ENCODE measurements at regions not wholly inside any gene's neighbourhood (a gene's known extent, or its start where the extent isn't known, plus 50 kb on each side); places are given as distances from the start of the nearest gene placed in this dataset.

DNA sequence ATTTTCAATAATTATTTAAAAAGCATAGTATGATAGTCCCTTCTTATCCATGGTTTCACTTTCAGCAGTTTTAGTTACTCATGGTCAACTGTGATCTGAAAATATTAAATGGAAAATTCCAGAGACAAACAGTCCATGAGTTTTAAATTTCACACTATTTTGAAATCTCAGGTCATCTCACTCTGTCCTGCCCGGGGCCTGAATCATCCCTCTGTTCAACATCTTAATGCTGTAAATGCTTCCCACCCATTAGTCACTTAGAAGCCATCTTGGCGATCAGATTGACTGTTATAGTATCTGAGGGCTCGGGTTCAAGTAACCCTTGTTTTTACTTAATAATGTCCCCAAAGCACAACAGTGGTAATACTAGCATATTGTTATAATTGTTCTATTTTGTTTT, 1509.3 kb downstream of the FAM181B start:
- TF ChIP-seq, protein P1, sequence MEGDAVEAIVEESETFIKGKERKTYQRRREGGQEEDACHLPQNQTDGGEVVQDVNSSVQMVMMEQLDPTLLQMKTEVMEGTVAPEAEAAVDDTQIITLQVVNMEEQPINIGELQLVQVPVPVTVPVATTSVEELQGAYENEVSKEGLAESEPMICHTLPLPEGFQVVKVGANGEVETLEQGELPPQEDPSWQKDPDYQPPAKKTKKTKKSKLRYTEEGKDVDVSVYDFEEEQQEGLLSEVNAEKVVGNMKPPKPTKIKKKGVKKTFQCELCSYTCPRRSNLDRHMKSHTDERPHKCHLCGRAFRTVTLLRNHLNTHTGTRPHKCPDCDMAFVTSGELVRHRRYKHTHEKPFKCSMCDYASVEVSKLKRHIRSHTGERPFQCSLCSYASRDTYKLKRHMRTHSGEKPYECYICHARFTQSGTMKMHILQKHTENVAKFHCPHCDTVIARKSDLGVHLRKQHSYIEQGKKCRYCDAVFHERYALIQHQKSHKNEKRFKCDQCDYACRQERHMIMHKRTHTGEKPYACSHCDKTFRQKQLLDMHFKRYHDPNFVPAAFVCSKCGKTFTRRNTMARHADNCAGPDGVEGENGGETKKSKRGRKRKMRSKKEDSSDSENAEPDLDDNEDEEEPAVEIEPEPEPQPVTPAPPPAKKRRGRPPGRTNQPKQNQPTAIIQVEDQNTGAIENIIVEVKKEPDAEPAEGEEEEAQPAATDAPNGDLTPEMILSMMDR (IDR thresholded peaks at IDR 0.05; ENCODE audit: low read length, missing control alignments) = no peak
- H3K4me3 ChIP-seq (replicated peaks; ENCODE audit: low read depth, low read length) = no peak overlapping the region
- DNase-seq (ENCODE audit: low read depth) = no peak

DNA sequence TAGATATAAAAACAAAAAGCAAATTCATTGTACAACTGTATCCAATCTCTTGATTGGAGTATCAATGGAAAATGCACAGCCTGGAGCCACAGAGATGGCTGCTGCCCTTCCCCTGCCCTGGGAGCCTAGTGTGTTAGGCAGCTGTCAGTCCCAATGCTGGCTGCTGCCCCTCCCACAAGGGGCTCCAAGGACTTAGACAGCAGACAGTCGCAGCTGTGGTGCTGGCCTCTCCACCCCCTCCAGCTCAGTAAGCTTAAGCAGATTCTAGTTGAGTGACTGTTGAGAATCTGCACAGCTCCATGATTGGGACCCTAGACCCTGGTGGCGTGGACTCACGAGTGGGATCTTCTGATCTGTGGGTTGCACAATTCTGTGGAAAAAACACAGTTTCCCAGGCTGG, 1511.2 kb downstream of the FAM181B start:
- H3K4me3 ChIP-seq (replicated peaks; ENCODE audit: low read depth, low read length) = no peak overlapping the region
- DNase-seq (ENCODE audit: low read depth) = no peak
- TF ChIP-seq, protein P1 (IDR thresholded peaks at IDR 0.05; ENCODE audit: low read length, missing control alignments) = no peak

DNA sequence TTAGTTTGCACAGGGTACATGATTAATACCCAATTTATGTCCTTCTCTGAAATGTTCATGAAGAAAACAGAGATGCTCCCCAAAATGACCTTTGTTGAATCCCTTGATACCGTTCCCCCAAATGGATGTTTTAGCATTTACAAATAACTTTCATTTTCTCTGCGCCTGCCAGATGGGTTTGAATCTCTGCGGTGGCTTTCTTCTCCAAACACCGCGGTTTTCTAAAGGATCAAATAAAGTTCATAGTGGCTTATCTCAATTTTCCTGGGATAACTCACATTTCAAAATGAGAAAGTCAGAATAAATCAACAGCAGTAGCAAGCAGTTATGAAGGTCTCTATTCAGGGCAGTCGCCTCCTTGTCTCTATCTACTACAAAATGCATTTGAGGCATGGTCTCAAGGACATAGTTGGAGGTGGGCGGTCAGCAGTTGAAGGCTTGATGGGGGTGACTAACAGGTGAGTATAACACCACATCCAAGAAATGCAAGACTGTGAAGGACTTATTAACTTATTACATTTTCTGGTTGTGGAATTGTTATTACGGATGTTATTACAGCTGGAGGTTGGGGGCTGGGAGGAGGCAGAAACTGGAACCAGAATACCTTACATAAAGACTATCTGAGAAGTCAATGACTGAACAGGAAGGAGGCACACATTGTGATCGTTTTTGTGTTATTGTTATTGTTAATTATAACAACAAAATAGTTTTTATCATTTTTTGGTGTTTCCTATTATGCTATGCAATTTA, 1513.3 kb downstream of the FAM181B start:
- TF ChIP-seq, protein P1 (IDR thresholded peaks at IDR 0.05; ENCODE audit: low read length, missing control alignments) = no peak
- H3K4me3 ChIP-seq (replicated peaks; ENCODE audit: low read depth, low read length) = no peak overlapping the region
- DNase-seq (ENCODE audit: low read depth) = no peak

DNA sequence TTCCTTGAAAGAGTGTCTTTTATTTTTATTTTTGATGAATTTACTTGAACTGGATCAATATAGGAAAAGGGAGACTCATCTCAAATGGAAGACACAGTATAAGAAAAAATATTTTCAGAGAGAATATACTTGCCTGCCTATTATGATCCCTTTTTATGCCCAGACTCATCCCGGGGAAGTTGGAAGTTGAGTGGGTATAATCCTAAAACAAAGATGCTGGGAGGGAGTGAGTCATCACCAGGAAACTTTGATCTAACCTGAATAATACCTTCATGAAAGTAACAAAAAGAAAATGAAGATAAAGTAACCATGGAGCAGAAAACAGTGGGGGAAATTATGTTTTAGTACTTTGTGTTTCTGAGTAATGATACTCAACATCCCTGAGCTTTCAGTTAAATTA, 1514.0 kb downstream of the FAM181B start:
- TF ChIP-seq, protein P1 (IDR thresholded peaks at IDR 0.05; ENCODE audit: low read length, missing control alignments) = no peak
- DNase-seq (ENCODE audit: low read depth) = no peak
- no peak overlapping the region for H3K4me3 ChIP-seq (replicated peaks; ENCODE audit: low read depth, low read length)

DNA sequence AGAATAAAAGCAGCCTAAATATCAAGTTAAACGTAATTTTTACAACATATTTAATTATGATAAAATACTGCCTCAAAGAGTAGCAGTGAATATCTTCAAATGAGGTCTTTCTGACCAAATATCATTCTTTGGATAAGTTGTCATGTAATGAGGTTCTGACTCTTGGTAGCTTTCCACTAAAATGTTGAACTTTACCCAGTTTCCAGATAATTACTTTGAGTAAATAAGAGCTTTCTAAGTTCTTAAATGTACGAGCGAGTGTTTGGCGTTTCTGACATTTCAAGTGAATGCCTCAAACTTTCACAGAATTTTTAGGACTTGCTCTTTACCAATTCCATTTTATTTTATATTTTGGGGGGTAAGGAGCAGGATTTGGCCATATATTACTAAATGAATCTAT, 1515.2 kb downstream of the FAM181B start:
- DNase-seq (ENCODE audit: low read depth) = no peak
- H3K4me3 ChIP-seq (replicated peaks; ENCODE audit: low read depth, low read length) = no peak overlapping the region
- TF ChIP-seq, protein P1 (IDR thresholded peaks at IDR 0.05; ENCODE audit: low read length, missing control alignments) = no peak

DNA sequence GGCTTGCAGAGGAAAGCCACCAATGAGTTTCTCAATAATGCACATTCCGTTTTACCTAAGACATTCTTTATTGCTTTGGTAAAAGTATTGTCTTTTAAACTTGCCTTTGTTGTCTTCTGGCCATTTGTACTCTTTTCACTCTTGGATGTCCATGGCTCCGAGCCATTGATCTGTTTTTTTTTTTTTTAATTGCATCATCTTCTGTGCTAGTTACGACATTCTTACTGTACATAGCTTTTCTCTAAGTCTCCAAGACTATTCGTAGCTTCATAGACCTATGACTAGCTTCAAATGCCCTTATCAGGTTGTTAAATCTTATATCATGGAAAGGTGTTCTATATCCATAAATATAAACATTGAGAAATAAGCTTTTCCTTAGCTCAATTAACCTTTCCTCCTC, 1522.6 kb downstream of the FAM181B start:
- no peak overlapping the region for H3K4me3 ChIP-seq (replicated peaks; ENCODE audit: low read depth, low read length)
- no peak for DNase-seq (ENCODE audit: low read depth)
- TF ChIP-seq, protein P1 (IDR thresholded peaks at IDR 0.05; ENCODE audit: low read length, missing control alignments) = no peak
